Retinal pigment epithelial cell (primary cell): ENCODE measurements at regions not wholly inside any gene's neighbourhood (a gene's known extent, or its start where the extent isn't known, plus 50 kb on each side); places are given as distances from the start of the nearest gene placed in this dataset.

Source experiments
- DNase-seq: peaks from one replicate; pipeline ENCODE4 v3.0.0-alpha.2; 2010; ENCODE audit warnings: low read depth
- H3K4me3 ChIP-seq: 2 replicates; pipeline ENCODE4 v1.5.1; 2011; ENCODE audit warnings: mild to moderate bottlenecking, low read length, control low read depth, moderate library complexity
- CTCF ChIP-seq: conservative IDR thresholded peaks from 2 replicates; pipeline ENCODE4 v1.5.1; 2011; ENCODE audit warnings: low read depth, low read length, control low read depth, inconsistent platforms

GRCh38 chr16:86242244-86243122 is 267.8 kb upstream of the FOXF1 start:
- no peak for DNase-seq
- no peak for TF ChIP-seq CTCF
- H3K4me3 ChIP-seq, result no peak overlapping the region

GRCh38 chr16:86243123-86243473 is 267.2 kb upstream of the FOXF1 start:
- no peak overlapping the region for H3K4me3 ChIP-seq
- no peak for TF ChIP-seq CTCF
- DNase-seq, result no peak

GRCh38 chr16:86243571-86244154 is 266.7 kb upstream of the FOXF1 start:
- DNase-seq, result no peak
- TF ChIP-seq CTCF, result no peak
- no peak overlapping the region for H3K4me3 ChIP-seq

- no peak for DNase-seq
- TF ChIP-seq CTCF, result no peak
- no peak overlapping the region for H3K4me3 ChIP-seq
Measured at GRCh38 chr16:86244158-86244557, 266.2 kb upstream of the FOXF1 start.

- no peak for TF ChIP-seq CTCF
- no peak overlapping the region for H3K4me3 ChIP-seq
- no peak for DNase-seq
Measured at GRCh38 chr16:86244936-86245335, 265.4 kb upstream of the FOXF1 start.

GRCh38 chr16:86245351-86245750 is 265.0 kb upstream of the FOXF1 start:
- TF ChIP-seq CTCF, result no peak
- H3K4me3 ChIP-seq, result no peak overlapping the region
- no peak for DNase-seq

- DNase-seq, result no peak
- H3K4me3 ChIP-seq, result no peak overlapping the region
- no peak for TF ChIP-seq CTCF
Measured at GRCh38 chr16:86245895-86246294, 264.4 kb upstream of the FOXF1 start.
